OCI-LY3 (cell line): ENCODE measurements at regions not wholly inside any gene's neighbourhood (a gene's known extent, or its start where the extent isn't known, plus 50 kb on each side); places are given as distances from the start of the nearest gene placed in this dataset.
A peak's percentile ranks its signal among the peaks of the same experiment; 100 is the strongest.

Experiments
- H2AFZ ChIP-seq: fragments of 200-600, 300-600 bp; shearing (Covaris generic); 2 replicates; pipeline ENCODE4 v1.6.0; 2014; ENCODE audit warnings: antibody characterized with exemption, low read depth, low read length
- H3K27ac ChIP-seq: fragments of 200-600, 300-600 bp; sonication (generic); 2 replicates; pipeline ENCODE4 v1.5.1; 2014; ENCODE audit warnings: mild to moderate bottlenecking, low read length, moderate library complexity, mixed read lengths
- H3K27me3 ChIP-seq: fragments of 200-600, 300-600 bp; sonication (generic); 2 replicates; pipeline ENCODE4 v1.6.1; 2014; ENCODE audit warnings: low read depth, low read length, mixed read lengths
- H3K36me3 ChIP-seq: fragments of 200-600, 300-600 bp; sonication (generic); replicated peaks from 2 replicates; pipeline ENCODE3; 2014; ENCODE audit warnings: low read depth, low read length, mixed read lengths
- H3K4me1 ChIP-seq: fragments of 300-600, 200-600 bp; sonication (generic); 2 replicates; pipeline ENCODE4 v1.6.1; 2014; ENCODE audit warnings: low read length, mixed read lengths
- H3K4me2 ChIP-seq: fragments of 200-600, 300-600 bp; sonication (generic); 2 replicates; pipeline ENCODE4 v1.6.1; 2014; ENCODE audit warnings: low read length, mixed read lengths
- H3K4me3 ChIP-seq: fragments of 300-600, 200-600 bp; sonication (generic); 2 replicates; pipeline ENCODE4 v1.5.1; 2014; ENCODE audit warnings: antibody characterized with exemption, mild to moderate bottlenecking, low read length, moderate library complexity
- H3K79me2 ChIP-seq: fragments of 300-600, 200-600 bp; shearing (Covaris generic); 2 replicates; pipeline ENCODE4 v1.6.1; 2014; ENCODE audit warnings: mild to moderate bottlenecking, low read length, mixed read lengths
- H3K9ac ChIP-seq: fragments of 300-600, 200-600 bp; shearing (Covaris generic); 2 replicates; pipeline ENCODE4 v1.6.0; 2014; ENCODE audit warnings: mild to moderate bottlenecking, low read length, moderate library complexity
- H3K9me3 ChIP-seq: fragments of 200-600, 300-600 bp; shearing (Covaris generic); 2 replicates; pipeline ENCODE4 v1.6.1; 2014; ENCODE audit warnings: low read length, mixed read lengths; ENCODE audit not compliant: insufficient read depth
- H4K20me1 ChIP-seq: fragments of 200-600, 300-600 bp; sonication (generic); 2 replicates; pipeline ENCODE4 v1.6.1; 2016; ENCODE audit warnings: low read length, mixed read lengths; ENCODE audit not compliant: insufficient read depth
- EZH2phosphoT487 ChIP-seq: fragments of 200-600 bp; shearing (Covaris generic); IDR thresholded peaks from 2 replicates; pipeline ENCODE4 v1.6.1; 2018; ENCODE audit warnings: antibody characterized with exemption, mixed run types, low read depth
- TF ChIP-seq, protein P1 (sequence below): fragments of 200-600, 300-600 bp; sonication (generic); IDR thresholded peaks from 2 replicates; pipeline ENCODE4 v1.5.1; 2014; ENCODE audit warnings: antibody characterized with exemption, low read length, low read depth

DNA sequence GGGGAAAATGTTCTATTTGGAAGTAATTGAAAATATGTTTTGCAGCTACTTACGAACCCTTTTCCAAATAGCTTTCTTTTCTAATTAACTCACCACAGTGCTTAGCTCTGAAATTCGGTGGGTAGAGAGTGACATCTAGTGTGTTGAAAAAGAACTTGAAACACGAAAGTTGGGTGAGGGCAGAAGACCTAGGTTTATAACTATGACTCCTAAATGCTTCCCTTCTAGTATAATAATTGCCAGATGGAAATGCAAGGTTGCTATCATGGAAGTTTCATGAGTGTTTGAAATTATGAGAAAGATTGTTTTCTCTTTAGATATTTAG, 77.3 kb upstream of the NOCT start:
- 0 out of 2 replicates have a peak overlapping the region, but pooled peaks have one; percentile 10 for H3K9ac ChIP-seq
- H4K20me1 ChIP-seq: no peaks in the 10 kb centered on the region
- TF ChIP-seq EZH2phosphoT487: no peak
- TF ChIP-seq, protein P1, sequence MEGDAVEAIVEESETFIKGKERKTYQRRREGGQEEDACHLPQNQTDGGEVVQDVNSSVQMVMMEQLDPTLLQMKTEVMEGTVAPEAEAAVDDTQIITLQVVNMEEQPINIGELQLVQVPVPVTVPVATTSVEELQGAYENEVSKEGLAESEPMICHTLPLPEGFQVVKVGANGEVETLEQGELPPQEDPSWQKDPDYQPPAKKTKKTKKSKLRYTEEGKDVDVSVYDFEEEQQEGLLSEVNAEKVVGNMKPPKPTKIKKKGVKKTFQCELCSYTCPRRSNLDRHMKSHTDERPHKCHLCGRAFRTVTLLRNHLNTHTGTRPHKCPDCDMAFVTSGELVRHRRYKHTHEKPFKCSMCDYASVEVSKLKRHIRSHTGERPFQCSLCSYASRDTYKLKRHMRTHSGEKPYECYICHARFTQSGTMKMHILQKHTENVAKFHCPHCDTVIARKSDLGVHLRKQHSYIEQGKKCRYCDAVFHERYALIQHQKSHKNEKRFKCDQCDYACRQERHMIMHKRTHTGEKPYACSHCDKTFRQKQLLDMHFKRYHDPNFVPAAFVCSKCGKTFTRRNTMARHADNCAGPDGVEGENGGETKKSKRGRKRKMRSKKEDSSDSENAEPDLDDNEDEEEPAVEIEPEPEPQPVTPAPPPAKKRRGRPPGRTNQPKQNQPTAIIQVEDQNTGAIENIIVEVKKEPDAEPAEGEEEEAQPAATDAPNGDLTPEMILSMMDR: peak; percentile 90
- H3K79me2 ChIP-seq: no peaks in the 10 kb centered on the region
- no peaks in the 10 kb centered on the region for H3K36me3 ChIP-seq
- H3K9me3 ChIP-seq: no peaks in the 10 kb centered on the region
- peak overlapping the region; percentile 63 for H3K4me2 ChIP-seq
- H2AFZ ChIP-seq: peak overlapping the region; percentile 60; the same call in 1 of the 2 replicates
- H3K4me3 ChIP-seq: peak overlapping the region; percentile 53
- no peak overlapping the region for H3K27ac ChIP-seq
- H3K27me3 ChIP-seq: 0 out of 2 replicates have a peak, but pooled peaks cover 2% of the 10 kb centered on the region
- H3K4me1 ChIP-seq: peaks cover 13% of the 10 kb centered on the region

DNA sequence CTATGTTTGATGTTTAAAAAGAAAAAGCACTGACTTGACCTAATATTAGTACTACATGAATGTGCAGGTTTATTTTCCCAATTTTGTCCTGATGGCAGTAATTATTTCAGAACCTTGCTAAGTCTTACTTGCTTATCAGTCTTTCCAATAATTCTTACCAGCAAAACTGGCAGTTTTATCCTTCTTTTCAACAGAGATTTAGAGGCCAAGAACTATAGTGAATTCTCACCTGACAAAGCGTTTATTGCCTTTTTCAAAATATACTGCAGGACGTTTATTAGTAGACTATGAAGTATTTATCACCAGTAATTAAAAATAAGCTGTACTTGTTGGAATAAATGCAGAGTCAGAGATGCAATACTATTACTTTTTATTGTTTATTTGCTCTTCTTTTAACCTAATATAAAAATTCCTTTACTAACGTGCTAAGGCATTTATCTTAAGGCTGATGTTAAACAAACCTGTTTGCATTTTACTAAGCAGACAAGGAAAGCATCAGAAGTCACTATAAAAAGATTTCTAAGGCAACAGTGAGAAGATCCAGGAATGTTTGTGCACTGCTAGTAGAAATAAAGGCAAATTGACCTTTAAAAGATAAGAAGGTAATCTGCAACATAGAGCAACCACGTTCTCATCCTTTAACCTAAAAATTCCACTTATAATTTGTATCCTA, 80.3 kb upstream of the NOCT start:
- no peak overlapping the region for H3K4me3 ChIP-seq
- TF ChIP-seq, protein P1: no peak
- TF ChIP-seq EZH2phosphoT487: no peak
- H3K27me3 ChIP-seq: 0 out of 2 replicates have a peak, but pooled peaks cover 2% of the 10 kb centered on the region

GRCh38 chr4:138927072-138927471, 88.5 kb upstream of the NOCT start:
- Histone ChIP-seq H4K20me1 (no peaks in the 10 kb centered on the region), H3K36me3 (no peaks in the 10 kb centered on the region), H3K9me3 (no peaks in the 10 kb centered on the region), H2AFZ (no peak overlapping the region), H3K79me2 (no peaks in the 10 kb centered on the region), H3K4me2 (no peak overlapping the region), H3K4me3 (no peak overlapping the region), H3K4me1 (no peaks in the 10 kb centered on the region), H3K27me3 (no peaks in the 10 kb centered on the region), H3K27ac (no peak overlapping the region), H3K9ac (no peak overlapping the region)
- TF ChIP-seq EZH2phosphoT487: no peak
- TF ChIP-seq, protein P1: no peak

More for the DNA sequence above, 80.3 kb upstream of the NOCT start:
- no peak overlapping the region for H3K9ac ChIP-seq
- no peaks in the 10 kb centered on the region for H3K36me3 ChIP-seq
- H2AFZ ChIP-seq: no peak overlapping the region
- no peak overlapping the region for H3K27ac ChIP-seq
- H4K20me1 ChIP-seq: no peaks in the 10 kb centered on the region
- no peaks in the 10 kb centered on the region for H3K79me2 ChIP-seq
- no peak overlapping the region for H3K4me2 ChIP-seq
- H3K4me1 ChIP-seq: peaks cover 13% of the 10 kb centered on the region
- H3K9me3 ChIP-seq: no peaks in the 10 kb centered on the region

- no peak overlapping the region for H2AFZ ChIP-seq
- H4K20me1 ChIP-seq: no peaks in the 10 kb centered on the region
- H3K27me3 ChIP-seq: peaks cover 5% of the 10 kb centered on the region
- no peak overlapping the region for H3K9ac ChIP-seq
- H3K4me3 ChIP-seq: no peak overlapping the region
- no peak overlapping the region for H3K4me2 ChIP-seq
- H3K79me2 ChIP-seq: no peaks in the 10 kb centered on the region
- TF ChIP-seq EZH2phosphoT487: no peak
- TF ChIP-seq, protein P1: no peak
- H3K27ac ChIP-seq: no peak overlapping the region
- H3K9me3 ChIP-seq: no peaks in the 10 kb centered on the region
- H3K36me3 ChIP-seq: no peaks in the 10 kb centered on the region
- H3K4me1 ChIP-seq: no peaks in the 10 kb centered on the region
These were observed 90.1 kb upstream of the NOCT start for GRCh38 chr4:138925495-138925894.
